HG02943 (cell line): ENCODE measurements at regions not wholly inside any gene's neighbourhood (a gene's known extent, or its start where the extent isn't known, plus 50 kb on each side); places are given as distances from the start of the nearest gene placed in this dataset.
"Not testable (repeated sequence)": the region's sequence is repeated elsewhere in the genome, so short reads cannot be mapped to it uniquely, and the experiment has no call there.

Source experiments
- ATAC-seq: cut with Tn5 transposase; IDR thresholded peaks from one replicate; pipeline ENCODE4 v1.9.1; 2021; ENCODE audit warnings: mild to moderate bottlenecking, low read depth, moderate library complexity; ENCODE audit not compliant: unreplicated experiment

DNA sequence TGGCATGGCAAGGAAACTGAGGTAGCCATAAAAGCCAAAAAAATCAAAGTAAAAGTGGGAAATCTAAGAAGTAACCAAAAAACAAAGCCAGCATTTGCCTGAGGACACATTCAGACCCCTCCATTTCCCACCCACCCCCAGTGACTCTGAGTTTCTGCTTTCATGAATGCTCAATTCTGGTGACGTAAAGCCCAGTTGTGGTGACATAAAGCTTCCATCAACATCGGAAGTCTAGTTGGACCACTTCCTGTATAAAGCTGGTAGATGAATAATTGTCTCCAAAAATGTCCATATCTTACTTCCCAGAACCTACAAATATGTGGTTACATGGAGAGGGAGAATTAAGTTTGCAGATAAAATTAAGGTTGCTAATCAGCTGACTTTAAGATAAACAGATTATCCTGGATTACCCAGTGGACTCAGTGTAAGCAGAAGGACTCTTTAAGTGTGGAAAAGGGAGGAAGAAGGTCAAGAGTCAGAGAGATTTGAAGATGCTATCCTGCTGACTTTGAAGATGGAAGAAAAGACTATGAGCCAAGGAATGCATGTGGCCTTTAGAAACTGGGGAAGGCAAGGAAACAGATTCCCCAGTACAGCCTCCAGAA, 62.0 kb upstream of the ST3GAL6 start:
- ATAC-seq, result no peak

DNA sequence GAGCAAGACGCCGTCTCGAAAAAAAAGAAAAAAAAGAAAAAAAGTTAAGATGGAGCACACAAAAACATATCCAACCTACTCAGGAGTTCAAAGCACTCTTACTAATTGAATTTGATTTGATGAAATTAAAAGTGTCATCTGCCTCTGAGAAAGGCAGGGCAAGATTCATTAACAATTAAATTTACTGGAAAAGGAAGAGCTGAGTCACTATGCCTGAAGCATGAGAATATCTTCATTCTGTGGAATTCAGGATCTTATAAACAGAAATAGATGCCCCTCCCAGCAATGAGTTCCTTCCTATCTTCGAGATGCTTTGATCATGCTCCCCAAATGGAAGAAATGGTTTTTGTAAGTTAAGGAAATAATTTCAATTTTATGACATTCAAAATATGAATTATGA, 61.0 kb upstream of the ST3GAL6 start:
- ATAC-seq, result no peak

- no peak for ATAC-seq
Measured at GRCh38 chr3:98705212-98705611, 57.9 kb upstream of the ST3GAL6 start.

GRCh38 chr3:98705694-98706093, 57.4 kb upstream of the ST3GAL6 start:
- no peak for ATAC-seq

DNA sequence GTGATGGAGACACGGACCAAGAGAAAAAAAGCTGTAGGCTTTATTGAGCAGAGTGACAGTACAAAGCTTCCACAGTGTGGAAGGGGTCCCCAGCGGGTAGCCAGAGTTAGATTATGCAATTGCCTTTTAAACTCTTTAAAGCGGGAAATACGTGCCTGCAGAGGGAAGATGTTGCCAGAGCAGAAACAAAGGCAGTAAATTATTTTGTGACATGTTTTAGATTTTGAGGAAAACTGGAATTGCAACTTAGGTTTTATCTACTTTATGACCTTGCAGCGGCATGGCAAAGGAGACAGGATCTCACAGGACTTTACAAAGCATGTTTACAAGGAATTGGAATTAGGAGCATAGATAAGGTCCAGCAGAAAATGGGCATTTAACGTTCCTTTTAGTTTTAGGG, 54.5 kb upstream of the ST3GAL6 start:
- ATAC-seq, result not testable (repeated sequence)

DNA sequence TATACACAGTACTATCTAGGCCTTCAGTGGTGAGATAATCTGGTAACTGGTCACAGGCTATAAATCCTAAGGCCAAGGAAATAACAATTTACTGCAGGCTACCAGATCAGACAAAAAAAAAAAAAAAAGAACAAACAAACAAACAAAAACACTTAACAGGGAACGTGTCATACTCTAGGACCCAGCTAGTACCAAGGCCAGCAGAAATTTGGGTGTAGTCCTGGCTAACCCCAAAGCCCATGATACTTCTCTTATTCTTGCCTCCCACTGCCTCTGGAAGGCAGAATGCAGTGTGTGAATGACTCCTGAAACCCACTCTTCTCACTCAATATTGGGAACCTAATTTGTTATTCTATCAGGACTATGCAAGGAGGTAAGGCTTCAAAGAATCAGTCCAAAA, 53.7 kb upstream of the ST3GAL6 start:
- no peak for ATAC-seq

DNA sequence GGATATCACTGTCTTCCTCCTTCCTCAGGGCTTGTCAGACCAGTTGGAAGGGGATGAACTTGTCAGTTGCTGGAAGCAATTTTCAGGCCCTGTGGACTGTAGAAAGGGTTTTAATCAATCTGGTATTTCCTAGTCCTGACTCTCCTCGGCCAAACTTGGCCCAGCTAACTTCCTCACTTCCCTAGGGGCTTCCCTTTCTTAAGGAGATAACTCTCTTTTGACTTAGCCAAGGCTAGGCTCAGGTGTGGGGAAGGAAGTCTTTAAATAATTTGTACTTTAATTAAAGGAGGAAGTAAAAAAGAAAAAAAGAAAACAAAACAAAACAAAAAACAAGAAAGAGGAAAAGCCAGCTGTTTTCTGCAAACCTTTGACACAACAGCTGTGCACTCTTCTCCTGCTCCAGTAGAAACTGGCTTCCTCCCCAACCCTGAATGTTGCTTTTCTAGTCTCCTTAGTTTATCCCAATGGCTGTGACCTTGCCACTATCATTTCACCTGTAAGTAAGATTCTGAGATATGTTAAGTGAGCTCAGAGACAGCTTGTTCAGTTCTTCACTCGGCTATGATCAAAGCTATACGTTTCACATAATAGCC, 53.0 kb upstream of the ST3GAL6 start:
- no peak for ATAC-seq

DNA sequence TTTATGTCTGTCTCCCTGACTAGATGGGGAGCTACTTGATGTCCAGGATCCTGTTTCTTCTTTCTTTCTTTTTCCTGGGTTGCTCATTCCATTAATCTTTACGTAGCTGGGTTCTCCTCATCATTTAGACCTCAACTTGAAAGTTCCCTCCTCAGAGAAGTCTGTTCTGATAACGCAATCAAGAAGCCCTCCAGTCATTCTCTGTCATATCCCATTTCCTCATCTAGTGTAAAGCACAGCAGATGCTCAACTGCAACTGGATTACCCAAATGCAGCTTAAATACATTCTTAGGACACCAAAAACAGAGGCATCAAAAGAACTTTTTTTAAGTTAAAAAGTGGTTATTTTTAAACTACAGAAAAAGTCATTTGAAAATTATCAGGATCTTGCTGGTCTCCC, 51.7 kb upstream of the ST3GAL6 start:
- ATAC-seq, result no peak

- no peak for ATAC-seq
Measured at GRCh38 chr3:98712726-98713125, 50.4 kb upstream of the ST3GAL6 start.

DNA sequence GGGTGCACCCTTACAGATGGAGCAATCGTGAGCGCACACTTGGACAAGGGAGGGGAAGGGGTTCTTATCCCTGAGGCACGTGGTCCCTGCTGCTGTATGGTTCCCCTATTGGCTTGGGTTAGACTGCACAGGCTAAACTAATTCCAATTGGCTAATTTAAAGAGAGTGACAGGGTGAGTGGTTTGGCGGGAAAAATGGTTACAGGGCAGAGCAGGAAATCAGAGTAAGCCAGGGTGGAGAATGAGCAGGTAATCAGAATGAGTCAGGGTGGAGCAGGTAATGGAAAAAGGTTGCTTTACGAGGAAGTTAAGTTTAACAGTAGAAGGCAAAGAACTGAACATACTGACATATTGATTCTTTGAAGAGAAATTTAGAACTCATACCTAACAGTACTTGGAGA, 49.8 kb upstream of the ST3GAL6 start:
- not testable (repeated sequence) for ATAC-seq
